ENCODE measurements at regions not wholly inside any gene's neighbourhood (a gene's known extent, or its start where the extent isn't known, plus 50 kb on each side); places are given as distances from the start of the nearest gene placed in this dataset.

GRCh38 chr9:95822015-95822414 lies 53.5 kb upstream of the ERCC6L2 start:
- no peak for TF ChIP-seq CTCF (IDR thresholded peaks at IDR 0.05)
- no peak for TF ChIP-seq POLR2AphosphoS5 (IDR thresholded peaks at IDR 0.05)
